GM19328 (cell line): ENCODE measurements at regions not wholly inside any gene's neighbourhood (a gene's known extent, or its start where the extent isn't known, plus 50 kb on each side); places are given as distances from the start of the nearest gene placed in this dataset.

Experiments
- ATAC-seq: cut with Tn5 transposase; IDR thresholded peaks from one replicate; pipeline ENCODE4 v1.9.1; 2021; ENCODE audit warnings: mild to moderate bottlenecking, moderate library complexity; ENCODE audit not compliant: unreplicated experiment

DNA sequence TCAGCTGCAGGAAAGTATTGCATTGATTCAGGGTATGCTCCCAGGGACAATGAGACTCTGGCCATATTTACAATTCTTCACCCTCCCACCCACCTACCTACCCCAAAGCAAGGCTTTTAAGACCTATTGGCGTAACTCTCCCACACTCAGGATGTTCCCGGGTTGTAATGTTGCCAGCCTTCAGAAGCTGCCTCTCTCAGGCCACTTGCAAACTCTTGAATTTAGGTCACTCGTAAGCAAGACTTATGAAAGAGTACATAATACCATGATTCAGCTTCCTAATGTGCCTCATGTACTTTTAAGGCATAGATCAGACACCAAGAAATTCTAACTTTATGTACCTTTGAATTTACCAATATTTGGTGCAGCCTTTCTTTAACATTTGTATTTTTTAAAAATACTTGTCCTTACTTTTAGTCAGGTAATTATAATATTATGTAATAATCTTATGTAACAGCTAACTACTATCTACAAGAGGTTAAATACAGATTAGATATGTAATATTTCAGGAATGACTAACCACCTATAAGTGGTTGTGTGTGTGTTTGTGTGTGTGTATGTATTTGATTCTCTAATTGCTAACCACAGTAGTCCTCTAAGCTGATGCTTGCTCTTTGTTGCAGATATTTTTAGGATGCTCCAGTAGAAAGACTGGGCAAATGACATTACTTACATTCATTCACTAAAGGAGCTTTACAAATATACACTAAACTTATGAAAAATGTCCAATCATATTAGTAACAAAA is 630.5 kb upstream of the MEF2C start:
- ATAC-seq = no peak

DNA sequence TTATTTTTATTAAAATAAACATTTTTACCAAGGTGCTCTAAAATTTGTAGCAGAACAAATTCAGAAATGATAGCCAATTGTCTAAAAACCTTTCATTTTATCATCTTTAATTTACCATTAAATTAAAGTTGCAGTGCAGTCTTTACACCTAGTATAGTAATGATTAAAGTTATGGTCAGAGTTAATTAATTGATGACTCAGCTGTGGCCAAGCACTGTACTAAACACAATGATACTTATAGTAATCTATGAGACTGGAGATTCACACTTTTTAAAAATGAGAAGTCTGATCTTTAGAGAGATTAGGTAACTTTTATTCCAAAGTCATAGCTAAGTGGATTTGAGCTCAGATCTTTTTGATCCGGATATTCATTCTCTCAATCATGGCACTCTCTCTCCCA is 621.1 kb upstream of the MEF2C start:
- no peak for ATAC-seq

GRCh38 chr5:89499787-89500186 is 616.8 kb upstream of the MEF2C start:
- no peak for ATAC-seq

DNA sequence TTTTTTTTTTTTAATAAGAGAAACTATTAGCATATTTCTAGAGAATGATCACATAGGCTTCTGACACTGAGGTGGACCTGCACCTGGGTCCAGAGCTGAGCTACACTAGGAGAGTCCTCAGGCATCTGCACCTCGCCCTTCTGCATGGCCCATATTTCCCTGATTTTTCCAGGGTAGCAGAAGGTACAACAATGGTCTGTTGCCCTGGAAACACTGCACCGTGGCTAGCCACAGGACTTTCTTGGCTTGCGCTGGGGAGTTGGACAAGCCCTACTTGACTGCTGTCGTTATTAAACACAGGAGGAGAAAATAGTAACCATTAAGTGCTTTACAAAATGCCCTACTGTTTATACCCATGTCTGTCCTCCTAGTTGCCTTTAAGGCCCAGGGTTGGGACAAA is 615.7 kb upstream of the MEF2C start:
- ATAC-seq = no peak

DNA sequence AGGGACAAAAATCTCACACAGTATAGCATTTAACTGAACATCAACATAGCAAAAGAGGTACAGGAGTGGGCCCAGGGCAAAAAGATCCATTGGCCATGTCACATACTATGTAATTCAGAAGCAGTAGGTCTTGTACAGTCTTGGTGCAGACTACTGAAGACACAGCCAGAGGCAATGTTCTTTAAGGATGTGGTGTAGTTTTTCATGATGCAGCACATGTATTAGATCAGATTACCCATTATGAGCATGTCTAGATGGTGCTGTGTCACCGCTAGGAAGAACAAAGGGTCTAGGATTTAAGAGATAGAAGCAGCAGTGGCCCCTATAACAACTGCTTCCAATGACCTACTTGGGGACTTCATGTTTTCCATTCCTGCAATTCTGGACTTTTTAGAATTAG is 610.4 kb upstream of the MEF2C start:
- no peak for ATAC-seq

DNA sequence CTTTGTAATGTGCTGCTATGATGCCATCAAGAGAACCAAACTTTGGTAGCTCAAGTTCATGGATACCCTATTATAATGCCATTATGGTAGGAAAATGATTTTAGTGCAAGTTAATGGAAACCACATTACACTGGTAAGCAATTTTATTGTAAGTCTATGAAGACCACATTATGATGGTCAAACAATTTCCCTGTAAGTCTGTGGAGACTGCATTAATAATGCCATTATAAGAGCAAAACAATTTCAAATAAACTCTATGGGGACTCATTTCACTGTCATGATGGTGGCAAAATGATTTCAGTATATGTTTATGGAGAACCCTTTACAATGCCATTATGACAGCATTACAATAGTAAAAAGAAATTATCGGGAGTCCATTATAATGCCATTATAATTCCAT is 602.0 kb upstream of the MEF2C start:
- no peak for ATAC-seq

DNA sequence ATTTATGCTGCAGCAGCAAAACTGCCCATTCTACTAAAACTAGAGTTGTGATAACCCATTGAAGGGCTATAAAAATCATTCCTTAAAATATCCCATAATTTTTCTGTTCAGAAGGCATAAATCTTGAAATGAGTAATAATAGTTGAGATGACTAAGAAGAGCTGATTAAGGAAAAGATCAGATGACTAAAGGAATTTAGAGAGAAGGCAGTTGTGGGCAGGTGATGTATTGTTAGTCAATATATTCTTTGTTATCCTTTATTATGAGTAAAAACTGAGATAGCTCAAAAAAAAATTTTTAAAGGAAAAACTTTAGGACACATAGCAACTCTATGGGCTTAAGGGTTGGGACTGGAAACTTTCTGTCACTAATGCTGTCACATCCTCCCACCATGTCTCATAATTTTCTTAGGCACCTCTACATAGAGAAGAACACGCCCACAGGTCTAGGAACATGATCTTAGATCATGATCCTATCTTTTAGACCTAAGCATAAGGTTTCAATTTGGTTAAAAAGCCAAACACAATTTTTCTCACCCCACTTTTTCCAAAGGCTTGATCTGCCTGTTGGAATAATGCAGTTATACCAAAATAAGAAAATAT is 597.5 kb upstream of the MEF2C start:
- no peak for ATAC-seq

DNA sequence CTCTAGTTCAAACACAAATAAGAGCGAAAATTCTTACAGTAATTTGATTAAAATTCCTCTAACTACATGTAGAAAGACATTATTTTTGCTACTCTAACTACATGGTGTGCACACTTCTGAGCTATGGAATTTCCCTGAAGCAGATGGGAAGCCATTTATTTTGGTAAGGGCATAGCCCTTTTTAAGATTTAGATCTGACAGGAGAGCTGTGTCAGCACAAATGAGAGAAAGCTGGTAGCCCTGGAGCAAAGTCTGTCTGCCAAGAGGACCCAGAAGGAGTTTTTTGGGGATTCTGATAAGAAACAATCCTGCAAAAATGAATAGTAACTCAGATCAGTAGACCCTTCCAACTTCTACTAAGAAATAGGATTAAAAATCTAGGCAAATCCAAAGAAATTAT is 595.9 kb upstream of the MEF2C start:
- ATAC-seq = no peak

GRCh38 chr5:89473196-89473595 is 590.2 kb upstream of the MEF2C start:
- ATAC-seq = no peak

DNA sequence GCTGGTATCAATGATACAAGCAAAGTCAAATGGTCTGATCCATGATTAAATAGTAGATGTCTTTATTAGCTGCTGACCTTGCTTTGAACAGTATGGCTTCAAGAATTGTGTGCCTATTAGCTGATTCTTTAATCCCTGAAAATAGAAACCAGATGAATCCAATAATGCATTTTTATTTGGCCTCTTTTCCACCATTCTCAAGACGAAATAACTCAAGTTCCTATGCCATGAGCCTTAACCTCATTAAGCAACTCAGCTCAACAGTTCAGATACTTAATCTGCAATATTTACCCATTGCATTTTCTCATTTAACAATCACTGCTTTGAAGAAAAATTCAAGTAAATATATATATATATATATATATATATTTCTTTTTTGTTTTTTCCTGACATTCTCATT is 588.6 kb upstream of the MEF2C start:
- no peak for ATAC-seq

DNA sequence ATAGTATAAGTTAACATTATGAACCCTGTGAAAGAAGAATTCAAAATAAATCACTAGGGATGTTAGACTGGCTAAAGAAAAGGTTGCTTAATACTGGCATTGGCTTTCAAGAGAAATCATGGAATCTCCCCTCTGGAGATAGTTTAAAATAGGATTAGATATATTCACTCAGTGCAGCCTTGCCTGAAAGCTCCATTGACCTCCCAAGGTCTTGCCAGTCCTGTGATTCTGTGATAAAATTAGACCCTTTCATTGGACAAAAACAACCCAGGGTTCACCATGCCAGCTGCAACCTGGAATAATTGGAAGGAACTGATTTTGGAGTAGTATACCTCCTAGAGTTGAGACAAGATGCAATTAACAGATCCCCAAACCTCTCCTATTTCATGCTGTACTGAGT is 588.1 kb upstream of the MEF2C start:
- ATAC-seq = no peak

DNA sequence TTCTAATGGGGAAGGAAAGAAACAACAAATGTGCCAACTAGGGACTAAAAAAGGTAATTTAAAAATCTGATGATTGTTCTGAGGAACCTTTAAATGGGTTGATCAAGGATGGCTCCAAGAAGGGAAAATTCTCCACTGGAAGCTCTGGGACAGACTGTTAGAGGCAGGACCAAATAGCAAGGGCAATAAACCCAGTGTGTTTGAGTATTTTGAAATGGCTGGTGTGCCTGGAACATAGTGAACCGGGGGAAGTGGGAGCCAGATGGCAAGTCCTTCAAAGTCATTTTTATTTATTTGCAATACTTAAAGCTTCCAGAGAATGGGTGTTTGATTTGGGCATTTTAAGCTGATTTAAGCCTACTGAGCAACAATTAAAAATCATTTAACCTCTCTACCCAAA is 587.7 kb upstream of the MEF2C start:
- ATAC-seq = no peak

DNA sequence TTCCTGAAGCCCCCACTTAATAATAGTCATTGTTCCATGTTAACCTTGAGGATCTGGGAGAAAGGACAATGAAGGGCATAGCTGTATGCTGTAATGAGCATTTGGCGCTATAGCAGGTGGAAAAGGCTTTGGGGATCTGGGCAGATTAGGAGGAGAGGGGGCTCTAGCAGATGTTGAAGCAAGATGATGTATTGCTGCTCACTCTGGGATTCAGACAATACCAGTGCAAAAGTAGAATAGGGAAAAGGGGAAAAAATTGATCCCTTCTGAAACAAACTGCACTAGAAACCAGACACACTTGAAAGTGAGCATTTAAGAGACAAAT is 575.3 kb upstream of the MEF2C start:
- no peak for ATAC-seq

- ATAC-seq = no peak
These were observed 574.7 kb upstream of the MEF2C start for GRCh38 chr5:89457411-89458331.

- no peak for ATAC-seq
These were observed 569.1 kb upstream of the MEF2C start for GRCh38 chr5:89452081-89452480.

- ATAC-seq = no peak
These were observed 568.3 kb upstream of the MEF2C start for GRCh38 chr5:89451263-89451662.

DNA sequence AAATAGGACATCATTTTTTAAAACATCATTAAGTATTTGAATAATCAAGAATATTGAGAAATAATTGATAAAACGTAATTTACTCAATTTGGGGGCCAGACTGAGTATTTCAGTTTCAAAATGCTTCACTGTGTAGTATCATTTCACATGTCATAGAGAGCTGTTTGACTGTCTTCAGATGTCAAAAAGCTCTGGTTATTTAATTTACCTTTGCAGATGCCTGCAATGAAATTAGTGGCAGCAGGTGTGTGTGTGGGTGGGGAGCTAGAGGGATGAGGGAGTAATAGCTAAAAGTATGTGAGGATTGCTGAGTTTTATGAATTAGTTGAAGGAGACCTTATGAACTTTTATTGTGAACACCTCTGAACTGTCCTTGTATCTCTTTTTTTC is 567.2 kb upstream of the MEF2C start:
- no peak for ATAC-seq

GRCh38 chr5:89449392-89450148 is 566.6 kb upstream of the MEF2C start:
- no peak for ATAC-seq

DNA sequence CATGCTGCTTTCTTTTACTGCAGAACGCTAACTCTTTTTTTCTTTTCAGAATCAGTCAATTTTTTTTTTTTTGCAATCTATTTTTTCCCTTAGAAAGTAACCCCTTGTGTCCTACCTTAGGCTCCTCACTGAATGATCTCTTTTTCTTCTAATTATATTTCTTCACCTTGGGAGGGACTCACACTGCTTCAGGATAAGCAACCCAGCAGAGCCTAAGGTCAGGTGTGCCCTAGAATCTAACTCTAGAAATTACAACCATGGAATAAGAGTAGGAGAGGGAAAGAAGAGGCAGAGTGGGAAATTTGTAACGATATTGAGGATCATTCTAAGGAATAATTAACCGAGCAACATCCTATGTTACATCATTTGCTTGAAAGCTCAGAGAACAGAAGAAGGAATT is 564.0 kb upstream of the MEF2C start:
- no peak for ATAC-seq

- no peak for ATAC-seq
These were observed 562.2 kb upstream of the MEF2C start for GRCh38 chr5:89445106-89445745.

DNA sequence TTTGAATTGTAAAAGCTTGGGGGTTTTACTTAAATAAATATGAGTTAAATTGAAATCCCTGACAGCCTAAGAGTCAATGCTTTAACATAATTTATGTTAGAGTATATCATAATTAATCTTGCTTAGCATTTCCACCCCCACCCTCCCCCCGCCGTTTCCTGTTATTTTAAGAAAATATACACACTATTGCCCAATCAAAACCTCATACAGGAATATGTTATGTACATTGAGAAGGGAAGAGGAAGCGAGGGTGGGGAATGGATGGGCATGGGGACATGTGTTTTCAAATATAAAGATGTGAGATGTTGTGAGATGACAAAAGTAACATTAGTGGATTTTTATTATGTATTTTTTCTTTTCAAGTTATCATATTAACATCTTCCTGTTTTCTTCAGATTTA is 561.1 kb upstream of the MEF2C start:
- no peak for ATAC-seq
